ENCODE measurements at regions not wholly inside any gene's neighbourhood (a gene's known extent, or its start where the extent isn't known, plus 50 kb on each side); places are given as distances from the start of the nearest gene placed in this dataset.

- Histone ChIP-seq H3K27me3 (no peaks in the 10 kb centered on the region), H3K36me3 (no peaks in the 10 kb centered on the region), H3K27ac (no peak overlapping the region), H3K4me3 (no peak overlapping the region), H3K4me1 (peaks cover 0 to 9% (median 4%) of the 10 kb centered on the region in 4 donors), H3K9me3 (no peaks in the 10 kb centered on the region)
- DNase-seq (no peak), ATAC-seq (no peak)
- TF ChIP-seq CTCF (IDR thresholded peaks at IDR 0.05) (no peak), POLR2A (IDR thresholded peaks at IDR 0.05) (no peak)
- intact Hi-C loops (cut with DNase I), result no loop called here
- 66% methylated on average over 5 of the region's 19 CpGs for WGBS (ENCODE audit: insufficient coverage, low coverage, low lambda C conversion rate, missing lambda C conversion rate)
Measured at GRCh38 chr15:70478251-70478990, 284.9 kb downstream of the UACA start.

- H3K27ac ChIP-seq, result no peak overlapping the region
- intact Hi-C loops (cut with DNase I), result no loop called here
- no peaks in the 10 kb centered on the region for H3K9me3 ChIP-seq
- H3K36me3 ChIP-seq, result no peaks in the 10 kb centered on the region
- H3K4me3 ChIP-seq, result no peak overlapping the region
- WGBS (ENCODE audit: insufficient coverage, low coverage, low lambda C conversion rate, missing lambda C conversion rate), result 50% methylated on average over 1 of the region's 9 CpGs
- DNase-seq (no peak), ATAC-seq (no peak)
- peaks cover 0 to 9% (median 4%) of the 10 kb centered on the region in 4 donors for H3K4me1 ChIP-seq
- TF ChIP-seq CTCF (IDR thresholded peaks at IDR 0.05) (no peak), POLR2A (IDR thresholded peaks at IDR 0.05) (no peak)
- no peaks in the 10 kb centered on the region for H3K27me3 ChIP-seq
Measured at GRCh38 chr15:70477750-70478250, 285.6 kb downstream of the UACA start.

- Histone ChIP-seq H3K4me3 (no peak overlapping the region), H3K9me3 (no peaks in the 10 kb centered on the region), H3K27me3 (no peaks in the 10 kb centered on the region), H3K27ac (no peak overlapping the region), H3K4me1 (peaks cover 0 to 9% (median 4%) of the 10 kb centered on the region in 4 donors), H3K36me3 (no peaks in the 10 kb centered on the region)
- no CpG with 5 or more reads among the region's 5 CpGs for WGBS (ENCODE audit: insufficient coverage, low coverage, low lambda C conversion rate, missing lambda C conversion rate)
- ATAC-seq (no peak), DNase-seq (no peak)
- intact Hi-C loops (cut with DNase I), result no loop called here
- no peak for TF ChIP-seq POLR2A (IDR thresholded peaks at IDR 0.05)
- TF ChIP-seq CTCF (IDR thresholded peaks at IDR 0.05), result no peak
Measured at GRCh38 chr15:70476441-70476840, 286.9 kb downstream of the UACA start.

- Histone ChIP-seq H3K36me3 (no peaks in the 10 kb centered on the region), H3K4me1 (peaks cover 0 to 9% (median 4%) of the 10 kb centered on the region in 4 donors), H3K27me3 (no peaks in the 10 kb centered on the region), H3K9me3 (no peaks in the 10 kb centered on the region), H3K27ac (no peak overlapping the region), H3K4me3 (no peak overlapping the region)
- TF ChIP-seq POLR2A (IDR thresholded peaks at IDR 0.05) (no peak), CTCF (IDR thresholded peaks at IDR 0.05) (no peak)
- DNase-seq (no peak), ATAC-seq (no peak)
- intact Hi-C loops (cut with DNase I), result no loop called here
Measured at GRCh38 chr15:70475921-70476320, 287.4 kb downstream of the UACA start.
